AML-193 (cell line): ENCODE measurements at regions not wholly inside any gene's neighbourhood (a gene's known extent, or its start where the extent isn't known, plus 50 kb on each side); places are given as distances from the start of the nearest gene placed in this dataset.
A peak's percentile ranks its signal among the peaks of the same experiment; 100 is the strongest.
"Not testable (repeated sequence)": the region's sequence is repeated elsewhere in the genome, so short reads cannot be mapped to it uniquely, and the experiment has no call there.

Experiments
- DNase-seq, 2 experiments: peaks; one replicate each; lab custom pipeline; 2025; lab: John Stamatoyannopoulos, UW

- DNase-seq, result no peak
These were observed 147.5 kb upstream of the PIK3R1 start for GRCh38 chr5:68067976-68068603.

- peak; percentile 60 to 62 for DNase-seq
These were observed 148.3 kb upstream of the PIK3R1 start for GRCh38 chr5:68067291-68067690.

- no peak for DNase-seq
These were observed 149.1 kb upstream of the PIK3R1 start for GRCh38 chr5:68066277-68066955.

DNA sequence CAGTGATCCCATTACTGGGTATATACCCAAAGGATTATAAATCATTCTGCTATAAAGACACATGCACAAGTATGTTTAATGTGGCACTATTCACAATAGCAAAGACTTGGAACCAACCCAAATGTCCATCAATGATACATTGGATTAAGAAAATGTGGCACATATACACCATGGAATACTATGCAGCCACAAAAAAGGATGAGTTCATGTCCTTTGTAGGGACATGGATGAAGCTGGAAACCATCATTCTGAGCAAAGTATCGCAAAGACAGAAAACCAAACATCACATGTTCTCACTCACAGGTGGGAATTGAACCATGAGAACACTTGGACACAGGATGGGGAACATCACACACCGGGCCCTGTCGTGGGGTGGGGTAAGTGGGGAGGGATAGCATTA, 150.2 kb upstream of the PIK3R1 start:
- DNase-seq, result not testable (repeated sequence)

- DNase-seq, result no peak
These were observed 155.2 kb upstream of the PIK3R1 start for GRCh38 chr5:68060382-68060781.

DNA sequence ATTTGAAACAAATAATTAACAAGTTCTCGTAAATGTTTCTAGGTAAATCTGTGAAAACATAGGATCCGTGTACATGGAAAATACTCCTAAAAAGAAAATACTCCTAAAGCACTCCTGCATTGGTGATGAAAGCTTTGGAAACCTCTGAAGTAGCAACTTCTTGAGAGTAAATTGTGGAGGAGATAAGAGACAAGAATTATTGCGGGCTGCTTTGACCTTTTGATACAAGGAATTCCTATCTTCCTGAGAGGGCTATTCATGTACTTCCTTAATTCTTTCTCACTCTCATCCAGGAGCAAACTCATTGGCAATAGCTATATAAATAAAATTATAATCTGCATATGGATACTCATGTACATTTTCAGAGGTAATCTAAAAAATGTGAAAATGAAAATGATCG, 158.4 kb upstream of the PIK3R1 start:
- no peak for DNase-seq

GRCh38 chr5:68055686-68056085, 159.9 kb upstream of the PIK3R1 start:
- DNase-seq, result no peak

GRCh38 chr5:68054638-68055037, 160.9 kb upstream of the PIK3R1 start:
- no peak for DNase-seq

GRCh38 chr5:68053202-68053601, 162.4 kb upstream of the PIK3R1 start:
- no peak for DNase-seq

DNA sequence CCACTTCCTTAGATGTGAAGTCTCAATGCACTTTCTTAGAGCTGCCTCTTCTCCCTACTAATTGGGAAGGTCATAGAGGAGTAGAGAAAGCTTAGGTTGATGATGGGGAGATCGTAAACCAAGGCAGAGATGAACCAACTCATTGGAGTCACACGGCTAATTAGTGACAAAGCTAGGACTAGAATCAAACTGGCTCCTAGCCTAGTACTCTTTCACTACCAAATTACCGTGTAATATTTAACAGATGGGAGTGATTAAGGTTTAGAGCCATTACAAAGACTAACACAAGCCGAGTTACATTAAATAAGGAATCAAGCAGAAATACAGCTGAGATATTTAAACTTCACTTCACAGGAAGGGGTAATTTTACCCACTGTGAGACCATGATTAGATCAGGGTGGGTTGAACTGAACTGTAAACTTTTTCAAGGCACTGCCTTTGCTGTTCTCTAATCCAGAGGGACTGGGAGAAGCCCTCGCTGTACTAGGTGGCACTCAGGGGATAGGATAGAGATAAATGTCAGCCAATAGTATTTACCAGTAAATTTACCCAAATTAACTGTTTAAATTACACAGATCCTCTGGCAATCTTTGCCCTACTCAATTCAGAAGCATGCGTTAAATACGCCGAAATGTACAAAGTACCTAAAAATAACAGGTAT, 166.4 kb upstream of the PIK3R1 start:
- DNase-seq, result no peak

DNA sequence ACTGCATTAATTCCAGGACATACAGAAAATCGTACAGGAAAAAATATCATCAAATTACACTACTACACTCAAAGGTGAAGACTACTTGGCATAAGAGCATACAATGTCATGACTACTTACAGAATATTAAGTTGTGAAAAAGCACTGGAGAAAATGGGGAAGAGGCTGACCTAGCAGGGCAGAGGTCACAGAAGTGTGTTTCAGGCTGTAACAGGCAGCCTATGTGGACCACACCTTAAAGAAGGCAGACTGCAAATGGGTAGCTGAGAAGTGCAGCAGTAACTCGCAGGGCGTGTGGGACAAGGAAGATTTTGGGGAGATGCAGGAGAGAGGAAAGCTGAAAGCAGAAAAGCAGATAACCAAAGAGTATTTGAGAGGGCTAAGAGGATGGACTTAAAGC, 167.0 kb upstream of the PIK3R1 start:
- no peak for DNase-seq

DNA sequence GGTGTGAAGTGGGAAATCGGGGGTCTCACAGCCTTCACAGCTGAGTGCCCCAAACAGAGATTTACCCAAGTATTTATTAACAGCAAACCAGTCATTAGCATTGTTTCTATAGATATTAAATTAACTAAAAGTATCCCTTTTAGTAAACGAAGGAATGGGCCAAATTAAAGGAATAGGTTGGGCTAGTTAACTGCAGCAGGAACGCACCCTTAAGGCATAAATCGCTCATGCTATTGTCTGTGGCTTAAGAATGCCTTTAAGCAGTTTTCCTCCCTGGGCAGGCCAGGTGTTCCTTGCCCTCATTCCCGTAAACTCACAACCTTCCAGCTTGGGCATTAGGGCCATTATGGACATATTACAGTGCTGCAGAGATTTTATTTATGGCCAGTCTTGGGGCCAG, 167.5 kb upstream of the PIK3R1 start:
- not testable (repeated sequence) for DNase-seq

GRCh38 chr5:68047035-68047434, 168.5 kb upstream of the PIK3R1 start:
- DNase-seq, result no peak

GRCh38 chr5:68046445-68046844, 169.1 kb upstream of the PIK3R1 start:
- DNase-seq, result no peak

DNA sequence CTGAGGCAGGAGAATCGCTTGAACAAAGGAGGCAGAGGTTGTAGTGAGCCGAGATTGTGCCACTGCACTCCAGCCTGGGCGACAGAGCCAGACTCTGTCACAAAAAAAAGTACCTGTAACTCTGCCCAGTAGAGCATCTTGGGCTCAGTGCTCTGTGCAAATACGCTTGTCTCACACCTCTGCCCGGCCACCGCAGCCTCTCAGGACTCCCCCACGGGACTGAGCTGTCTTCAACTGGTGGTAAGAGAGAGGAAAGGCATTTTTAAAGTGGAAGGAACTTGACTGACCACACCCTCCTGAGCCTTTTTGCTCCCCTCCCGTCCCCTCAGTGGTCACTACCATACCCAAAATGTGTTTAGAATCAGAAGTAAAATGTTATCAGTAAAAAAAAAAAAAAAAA, 174.3 kb upstream of the PIK3R1 start:
- DNase-seq, result no peak

GRCh38 chr5:68037546-68037945, 178.0 kb upstream of the PIK3R1 start:
- DNase-seq, result no peak

DNA sequence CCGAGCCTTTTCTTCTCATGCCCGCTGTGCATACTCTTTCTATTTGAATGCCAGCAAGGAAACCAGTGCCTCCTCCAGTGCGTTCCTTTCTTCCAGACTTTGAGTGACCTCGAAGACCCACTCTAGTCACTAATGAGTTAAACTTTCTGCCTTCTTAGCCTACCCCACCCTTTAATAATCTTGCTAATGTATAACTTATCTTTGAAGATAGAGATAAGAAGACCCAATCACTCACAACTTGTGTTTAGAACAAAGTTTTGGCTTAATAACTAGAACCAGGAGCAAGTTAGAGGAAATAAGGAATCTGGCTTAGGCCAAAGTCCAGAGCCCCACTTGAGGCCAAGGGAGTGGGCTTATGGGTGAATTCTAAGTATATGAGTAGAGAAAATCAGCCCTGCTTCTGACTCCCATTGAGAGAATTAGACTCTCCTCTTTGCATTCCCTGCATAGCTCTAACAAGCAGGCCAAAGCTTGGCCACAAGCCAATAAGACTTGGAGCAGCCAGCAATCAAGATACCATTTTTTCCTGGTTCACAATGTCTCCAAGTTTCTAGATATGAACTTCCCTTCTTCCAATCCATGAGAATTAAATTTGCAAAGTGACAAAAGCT, 181.5 kb upstream of the PIK3R1 start:
- no peak for DNase-seq

- no peak for DNase-seq
These were observed 182.5 kb upstream of the PIK3R1 start for GRCh38 chr5:68033029-68033428.

DNA sequence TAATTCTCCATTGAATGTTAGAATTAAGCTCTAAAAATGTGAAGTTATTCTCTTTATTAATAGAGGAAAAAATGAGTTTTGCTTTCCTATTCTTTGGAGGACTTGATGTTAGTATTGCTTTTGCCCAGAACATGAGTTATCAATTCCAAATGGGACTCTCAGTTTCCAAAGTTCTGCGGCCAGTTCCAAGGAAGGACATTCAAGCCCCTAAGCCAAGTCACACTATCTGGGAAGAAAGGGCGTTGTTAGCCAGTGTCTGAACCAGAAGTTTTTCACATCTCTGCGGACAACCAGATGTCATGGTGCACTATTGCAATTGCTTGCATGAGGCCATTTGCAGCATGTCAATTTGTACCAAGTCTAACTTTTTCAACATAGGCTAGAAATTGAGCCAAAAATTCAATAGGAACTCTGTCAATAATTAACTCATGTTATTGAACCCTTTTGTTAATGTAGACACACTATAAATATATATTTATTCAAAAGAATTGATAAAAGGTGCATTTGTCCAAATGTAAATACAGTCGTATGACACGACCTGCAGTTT, 183.3 kb upstream of the PIK3R1 start:
- DNase-seq, result no peak

DNA sequence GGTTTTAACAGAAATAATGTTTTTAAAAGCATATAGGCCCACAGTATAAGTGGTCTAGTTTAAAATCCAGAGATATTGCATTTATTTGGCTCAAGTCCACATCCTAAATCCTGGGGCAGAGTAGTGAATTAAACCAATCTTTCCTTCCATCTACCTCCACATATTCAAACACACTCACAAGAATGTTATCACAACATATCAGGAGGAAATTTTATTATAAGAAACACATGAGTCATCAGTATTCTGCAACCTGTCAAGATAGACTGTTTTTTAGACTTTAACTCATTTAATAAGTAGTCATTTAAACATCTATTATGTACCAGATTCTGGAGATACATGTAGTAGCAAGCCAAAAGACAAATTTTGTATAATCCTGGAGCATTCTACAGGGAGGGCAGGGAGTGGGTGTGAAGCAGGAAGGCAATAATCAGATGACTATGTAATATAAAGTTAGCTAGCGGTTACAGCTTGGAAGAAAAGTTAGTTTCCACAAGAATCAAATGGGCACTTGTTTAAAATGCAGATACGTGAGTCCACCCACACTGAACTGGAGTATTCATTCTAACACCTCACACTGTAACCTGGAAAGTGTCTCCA, 187.3 kb upstream of the PIK3R1 start:
- DNase-seq, result no peak

GRCh38 chr5:68027519-68027918, 188.0 kb upstream of the PIK3R1 start:
- no peak for DNase-seq
